Thyroid gland (tissue), 4 donors: ENCODE measurements at regions not wholly inside any gene's neighbourhood (a gene's known extent, or its start where the extent isn't known, plus 50 kb on each side); places are given as distances from the start of the nearest gene placed in this dataset.

Experiments
- DNase-seq, 2 donors: peaks; one replicate each; pipeline ENCODE4 v3.0.0-alpha.2; 2019
- H3K27ac ChIP-seq, 3 donors: fragments of 200-600 bp; sonication (generic); 1 replicate in 2 of 3; 2 replicates in 1 of 3; pipeline ENCODE4 v1.5.1; 2016 to 2019; ENCODE audit warnings: mild to moderate bottlenecking in 1 of 3, moderate library complexity in 1 of 3
- H3K27me3 ChIP-seq: fragments of 200-600 bp; sonication (generic); one replicate; pipeline ENCODE4 v1.5.1; 2019
- H3K36me3 ChIP-seq, 2 donors: fragments of 200-600 bp; sonication (generic); one replicate each; pipeline ENCODE4 v1.5.1; 2016 to 2019
- H3K4me1 ChIP-seq, 2 donors: fragments of 200-600 bp; sonication (generic); one replicate each; pipeline ENCODE4 v1.5.1; 2017 to 2019
- H3K4me3 ChIP-seq, 3 donors: fragments of 200-600 bp; sonication (generic); replicated peaks in 1 of 3; 1 replicate in 2 of 3; 2 replicates in 1 of 3; pipeline ENCODE4 v1.5.1; 2016; ENCODE audit warnings: mild to moderate bottlenecking in 1 of 3
- H3K9me3 ChIP-seq: fragments of 200-600 bp; sonication (generic); one replicate; pipeline ENCODE4 v1.5.1; 2017
- CTCF ChIP-seq, 6 experiments: fragments of 200-600 bp in 3 of 6; fragments of 450-650 bp in 3 of 6; sonication (generic) in 3 of 6; IDR thresholded peaks; one replicate each; pipeline ENCODE4 v1.5.1; 2016 to 2019; ENCODE audit warnings: antibody characterized with exemption in 6 of 6, mild to moderate bottlenecking in 2 of 6, inconsistent platforms in 1 of 6, moderate library complexity in 1 of 6
- POLR2A ChIP-seq, 2 donors: fragments of 450-650 bp; IDR thresholded peaks; one replicate each; pipeline ENCODE4 v1.6.1; 2017; ENCODE audit warnings: antibody characterized with exemption in 2 of 2, mild to moderate bottlenecking in 2 of 2, moderate library complexity in 1 of 2
- WGBS, 2 donors: methylation state at CpG; one replicate each; pipeline ENCODE4 v1.1.5; 2017; 5-methylcytosine and 5-hydroxymethylcytosine counted together
- intact Hi-C: fragments of 100-400 bp; cut with DNase I; formaldehyde crosslinking; loops from one replicate; pipeline ENCODE4 v1.15.1; 2023

DNA sequence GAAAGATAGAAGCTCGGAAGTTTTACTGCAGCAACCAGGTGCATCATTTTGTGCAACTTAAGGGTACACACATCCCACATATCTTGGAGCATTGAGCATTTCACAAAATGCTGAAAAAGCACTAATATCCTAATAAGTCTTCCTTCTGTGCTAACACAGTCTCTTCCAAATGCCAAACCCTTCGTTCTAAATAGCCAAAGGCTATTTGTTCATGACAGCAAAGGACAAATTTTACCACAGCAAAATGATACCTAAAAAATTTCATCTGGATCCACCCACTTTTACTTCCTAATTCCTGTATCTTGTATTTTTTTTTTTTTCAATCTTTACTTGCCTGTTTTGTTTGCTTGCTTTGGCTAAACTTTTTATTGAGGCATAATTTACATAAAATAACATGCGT lies 435.0 kb downstream of the RND3 start:
- Histone ChIP-seq H3K4me1 (no peaks in the 10 kb centered on the region), H3K4me3 (no peak overlapping the region), H3K27ac (no peak overlapping the region), H3K36me3 (no peaks in the 10 kb centered on the region), H3K27me3 (no peaks in the 10 kb centered on the region), H3K9me3 (no peaks in the 10 kb centered on the region)
- intact Hi-C loops: no loop called here
- TF ChIP-seq POLR2A (IDR thresholded peaks at IDR 0.05): no peak
- no peak for TF ChIP-seq CTCF (IDR thresholded peaks at IDR 0.05)
- DNase-seq: no peak
- 90 to 94% methylated on average over 3 of the region's 3 CpGs for WGBS, 2 donors

GRCh38 chr2:150051004-150051403 lies 436.5 kb downstream of the RND3 start:
- Histone ChIP-seq H3K27me3 (no peaks in the 10 kb centered on the region), H3K4me3 (no peak overlapping the region), H3K27ac (no peak overlapping the region), H3K36me3 (no peaks in the 10 kb centered on the region), H3K4me1 (no peaks in the 10 kb centered on the region), H3K9me3 (no peaks in the 10 kb centered on the region)
- DNase-seq: no peak
- intact Hi-C loops: no loop called here
- no peak for TF ChIP-seq CTCF (IDR thresholded peaks at IDR 0.05)
- TF ChIP-seq POLR2A (IDR thresholded peaks at IDR 0.05): no peak

DNA sequence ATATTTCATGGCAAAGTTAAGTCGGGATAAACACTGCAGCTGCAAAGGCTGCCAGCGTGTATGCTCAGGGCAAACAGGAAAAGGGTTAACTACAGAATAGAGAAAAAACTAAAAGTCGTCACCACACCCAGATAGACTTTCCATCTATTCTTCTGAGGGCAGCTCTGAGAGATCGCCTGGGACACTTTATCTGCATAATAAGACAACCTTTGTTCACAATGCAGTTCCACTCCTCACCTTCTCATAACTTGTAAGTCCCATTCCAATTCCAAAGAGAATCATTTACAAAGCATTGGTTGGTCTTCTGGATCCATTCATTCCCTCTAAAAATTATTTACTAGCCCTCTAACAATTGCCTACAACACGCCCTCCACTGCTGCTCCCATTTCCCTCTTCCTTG lies 437.4 kb downstream of the RND3 start:
- DNase-seq: no peak
- Histone ChIP-seq H3K4me1 (no peaks in the 10 kb centered on the region), H3K27me3 (no peaks in the 10 kb centered on the region), H3K36me3 (no peaks in the 10 kb centered on the region), H3K9me3 (no peaks in the 10 kb centered on the region), H3K27ac (no peak overlapping the region), H3K4me3 (no peak overlapping the region)
- 87 to 90% methylated on average over 5 of the region's 5 CpGs for WGBS, 2 donors
- TF ChIP-seq CTCF (IDR thresholded peaks at IDR 0.05) (no peak), POLR2A (IDR thresholded peaks at IDR 0.05) (no peak)
- intact Hi-C loops: no loop called here

DNA sequence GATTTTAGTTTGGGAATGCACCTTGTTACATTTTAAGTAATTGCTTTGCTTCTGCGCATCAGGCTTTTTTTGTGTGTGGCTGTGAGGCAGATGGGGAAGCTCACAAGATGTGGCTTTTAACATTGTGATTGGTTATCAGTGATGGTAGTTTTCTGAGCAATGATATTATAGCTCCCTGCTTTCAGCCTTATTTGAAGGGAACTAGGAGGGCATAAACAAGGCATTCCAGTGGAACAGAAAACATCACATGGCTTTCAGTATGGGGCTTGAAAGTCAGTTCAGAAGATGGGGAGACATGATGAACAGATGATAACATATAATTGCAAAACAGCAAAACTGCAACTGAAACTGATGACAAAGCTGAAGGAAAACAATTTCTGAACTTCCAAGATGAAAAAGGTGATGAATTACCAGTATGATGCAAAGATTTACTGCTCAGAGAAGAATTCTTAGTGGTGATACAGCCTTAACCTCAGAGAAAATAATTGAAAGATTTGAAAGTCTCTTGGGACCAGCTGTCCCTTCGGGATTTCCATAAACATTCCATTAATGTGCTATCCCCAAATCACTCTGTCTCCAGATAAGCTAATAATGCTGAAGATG lies 439.7 kb downstream of the RND3 start:
- H3K36me3 ChIP-seq: no peaks in the 10 kb centered on the region
- H3K4me3 ChIP-seq: no peak overlapping the region
- TF ChIP-seq CTCF (IDR thresholded peaks at IDR 0.05) (no peak), POLR2A (IDR thresholded peaks at IDR 0.05) (no peak)
- no peaks in the 10 kb centered on the region for H3K4me1 ChIP-seq
- H3K27me3 ChIP-seq: no peaks in the 10 kb centered on the region
- DNase-seq: no peak
- H3K27ac ChIP-seq: no peak overlapping the region
- intact Hi-C loops: no loop called here
- WGBS, 2 donors: 90 to 97% methylated on average over 2 of the region's 2 CpGs
- no peaks in the 10 kb centered on the region for H3K9me3 ChIP-seq

GRCh38 chr2:150046810-150047209 lies 440.7 kb downstream of the RND3 start:
- intact Hi-C loops: no loop called here
- Histone ChIP-seq H3K4me3 (no peak overlapping the region), H3K36me3 (no peaks in the 10 kb centered on the region), H3K27ac (no peak overlapping the region), H3K27me3 (no peaks in the 10 kb centered on the region), H3K9me3 (no peaks in the 10 kb centered on the region), H3K4me1 (no peaks in the 10 kb centered on the region)
- WGBS, 2 donors: 85 to 92% methylated on average over 4 of the region's 4 CpGs
- TF ChIP-seq CTCF (IDR thresholded peaks at IDR 0.05) (no peak), POLR2A (IDR thresholded peaks at IDR 0.05) (no peak)
- no peak for DNase-seq
